Keratinocyte (primary cell): ENCODE measurements at regions not wholly inside any gene's neighbourhood (a gene's known extent, or its start where the extent isn't known, plus 50 kb on each side); places are given as distances from the start of the nearest gene placed in this dataset.

Experiments
- DNase-seq: peaks from one replicate; pipeline ENCODE4 v3.0.0-alpha.2; 2011; ENCODE audit warnings: low read depth, missing footprints, low spot score
- FAIRE-seq: peaks from 2 replicates; lab custom pipeline; 2011; peaks lifted over from hg19 to GRCh38; lab: Jason Lieb, UNC
- H2AFZ ChIP-seq: 2 replicates; pipeline ENCODE4 v1.6.0; 2012; ENCODE audit warnings: low read length, control low read depth, inconsistent platforms; ENCODE audit not compliant: control insufficient read depth
- H3K27ac ChIP-seq: 2 replicates; pipeline ENCODE4 v1.5.1; 2011; ENCODE audit warnings: low read length; ENCODE audit not compliant: control insufficient read depth, insufficient read depth
- H3K27me3 ChIP-seq: 3 replicates; pipeline ENCODE4 v1.6.0; 2011; ENCODE audit warnings: low read length; ENCODE audit not compliant: control insufficient read depth, insufficient read depth; ENCODE audit errors: extremely low read depth
- H3K36me3 ChIP-seq, 2 experiments: 2 replicates in 1 of 2; 3 replicates in 1 of 2; pipeline ENCODE4 v1.5.1; 2011; ENCODE audit warnings: low read length in 2 of 2, mild to moderate bottlenecking in 1 of 2; ENCODE audit not compliant: control insufficient read depth in 2 of 2, insufficient read depth in 2 of 2; ENCODE audit errors: extremely low read depth in 1 of 2
- H3K4me1 ChIP-seq: 3 replicates; pipeline ENCODE4 v1.5.1; 2011; ENCODE audit warnings: low read length; ENCODE audit not compliant: control insufficient read depth, insufficient read depth; ENCODE audit errors: extremely low read depth
- H3K4me2 ChIP-seq: 3 replicates; pipeline ENCODE4 v1.6.0; 2011; ENCODE audit warnings: low read depth, low read length; ENCODE audit not compliant: control insufficient read depth, insufficient read depth; ENCODE audit errors: extremely low read depth
- H3K4me3 ChIP-seq, 3 experiments: fragments of 200-600 bp in 1 of 3; sonication (generic) in 1 of 3; 2 replicates in 2 of 3; 3 replicates in 1 of 3; pipeline ENCODE4 v1.5.1; 2011 to 2016; ENCODE audit warnings: low read length in 3 of 3, mild to moderate bottlenecking in 3 of 3, control low read depth in 2 of 3, inconsistent platforms in 1 of 3, low read depth in 1 of 3, mixed read lengths in 1 of 3, mixed run types in 1 of 3, moderate library complexity in 1 of 3; ENCODE audit not compliant: control insufficient read depth in 2 of 3, insufficient read depth in 2 of 3; ENCODE audit errors: extremely low read depth in 1 of 3
- H3K79me2 ChIP-seq: 2 replicates; pipeline ENCODE4 v1.6.0; 2012; ENCODE audit warnings: low read length; ENCODE audit not compliant: control insufficient read depth, insufficient read depth
- H3K9ac ChIP-seq: 3 replicates; pipeline ENCODE4 v1.6.0; 2011; ENCODE audit warnings: low read length; ENCODE audit not compliant: control insufficient read depth, insufficient read depth; ENCODE audit errors: extremely low read depth
- H3K9me1 ChIP-seq: 3 replicates; pipeline ENCODE4 v1.6.0; 2011; ENCODE audit warnings: low read length; ENCODE audit not compliant: control insufficient read depth, insufficient read depth; ENCODE audit errors: extremely low read depth
- H3K9me3 ChIP-seq: 2 replicates; pipeline ENCODE4 v1.5.1; 2012; ENCODE audit warnings: low read depth, low read length; ENCODE audit not compliant: control insufficient read depth
- H4K20me1 ChIP-seq: 3 replicates; pipeline ENCODE4 v1.6.0; 2011; ENCODE audit warnings: low read length; ENCODE audit not compliant: control insufficient read depth, insufficient read depth; ENCODE audit errors: extremely low read depth
- CTCF ChIP-seq, 3 experiments: IDR thresholded peaks in 1 of 3; conservative IDR thresholded peaks in 1 of 3; optimal IDR thresholded peaks in 1 of 3; 2 replicates in 2 of 3; 3 replicates in 1 of 3; pipeline versions ENCODE3 to v1.5.1; 2011; ENCODE audit warnings: low read length in 3 of 3, mild to moderate bottlenecking in 3 of 3, moderate library complexity in 2 of 3, control low read depth in 1 of 3, inconsistent platforms in 1 of 3; ENCODE audit not compliant: insufficient read depth in 2 of 3; ENCODE audit errors: extremely low read depth in 1 of 3
- EZH2 ChIP-seq: IDR thresholded peaks from one replicate; pipeline ENCODE4 v1.6.1; 2012; ENCODE audit warnings: inconsistent platforms, mild to moderate bottlenecking, low read length, moderate library complexity
- dilution Hi-C: fragments of 300-500 bp; cut with MboI; formaldehyde crosslinking; loops from one replicate; pipeline ENCODE4 v1.7.0; 2020; ENCODE audit warnings: low sequenced_read_pairs; ENCODE audit not compliant: extremely low pct_ligation_motif_present

DNA sequence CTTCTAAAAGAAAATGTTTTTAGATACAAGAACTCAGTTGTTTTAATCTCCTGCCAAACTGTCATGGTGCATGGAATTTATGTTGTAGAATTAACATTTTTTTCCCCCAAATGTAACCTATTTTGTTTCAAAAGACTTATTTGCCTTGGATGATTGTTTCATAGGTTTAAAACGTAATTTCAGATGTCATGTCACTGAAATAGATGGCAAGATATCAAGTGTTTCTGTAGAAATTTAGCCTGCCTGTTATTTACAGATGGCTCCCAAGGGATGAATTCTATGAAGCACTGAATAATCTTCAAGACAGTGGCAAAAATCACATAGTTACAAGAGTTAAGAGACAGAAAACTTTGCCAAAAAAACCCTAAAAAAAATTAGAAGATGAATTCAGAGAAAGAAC lies 1484.6 kb downstream of the OLFM4 start:
- H3K4me2 ChIP-seq, result no peak overlapping the region
- TF ChIP-seq CTCF (optimal IDR thresholded peaks at IDR 0.05 in 1 of 3, IDR thresholded peaks at IDR 0.05 in 1 of 3, conservative IDR thresholded peaks at IDR 0.05 in 1 of 3; ENCODE audit: extremely low read depth in 1 of 3, insufficient read depth in 2 of 3, low read length in 3 of 3) (no peak), EZH2 (no peak)
- H3K79me2 ChIP-seq, result no peaks in the 10 kb centered on the region
- FAIRE-seq (no peak), DNase-seq (no peak)
- H3K36me3 ChIP-seq, result no peaks in the 10 kb centered on the region
- H3K9me1 ChIP-seq, result no peaks in the 10 kb centered on the region
- no peaks in the 10 kb centered on the region for H3K4me1 ChIP-seq
- no peak overlapping the region for H3K9ac ChIP-seq
- H3K27me3 ChIP-seq, result no peaks in the 10 kb centered on the region
- dilution Hi-C loops, result no loop called here
- no peak overlapping the region for H2AFZ ChIP-seq
- no peak overlapping the region for H3K27ac ChIP-seq
- no peaks in the 10 kb centered on the region for H4K20me1 ChIP-seq
- no peaks in the 10 kb centered on the region for H3K9me3 ChIP-seq
- no peak overlapping the region for H3K4me3 ChIP-seq

DNA sequence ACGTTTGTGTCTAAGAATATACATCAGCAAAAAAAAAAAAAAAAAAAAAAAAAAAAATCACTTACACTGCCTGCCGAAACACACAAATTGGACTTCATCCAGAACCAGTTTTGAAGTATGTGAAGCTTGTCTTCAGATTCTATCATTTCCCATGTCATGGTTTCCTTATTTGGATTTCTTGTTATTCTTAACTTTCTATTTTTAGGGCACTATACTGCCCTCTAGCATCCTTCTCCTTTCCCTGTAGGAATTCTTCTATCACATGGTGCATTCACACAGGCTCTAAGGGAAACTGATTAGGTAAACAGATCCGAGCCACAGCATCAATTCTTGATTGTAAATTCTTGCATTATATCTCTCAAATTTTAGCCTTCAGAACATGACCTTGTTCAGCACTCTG lies 1507.5 kb downstream of the OLFM4 start:
- Histone ChIP-seq H3K9me3 (no peaks in the 10 kb centered on the region), H2AFZ (no peak overlapping the region), H3K36me3 (no peaks in the 10 kb centered on the region), H3K4me2 (no peak overlapping the region), H3K79me2 (no peaks in the 10 kb centered on the region), H3K4me3 (no peak overlapping the region), H3K9ac (no peak overlapping the region), H4K20me1 (no peaks in the 10 kb centered on the region), H3K4me1 (no peaks in the 10 kb centered on the region), H3K27ac (no peak overlapping the region), H3K9me1 (no peaks in the 10 kb centered on the region), H3K27me3 (no peaks in the 10 kb centered on the region)
- DNase-seq (no peak), FAIRE-seq (no peak)
- dilution Hi-C loops, result no loop called here
- TF ChIP-seq EZH2 (no peak), CTCF (optimal IDR thresholded peaks at IDR 0.05 in 1 of 3, IDR thresholded peaks at IDR 0.05 in 1 of 3, conservative IDR thresholded peaks at IDR 0.05 in 1 of 3; ENCODE audit: extremely low read depth in 1 of 3, insufficient read depth in 2 of 3, low read length in 3 of 3) (peak in 1 of 3 experiments; percentile 22)
